Body of pancreas (tissue), 4 donors: ENCODE measurements at regions not wholly inside any gene's neighbourhood (a gene's known extent, or its start where the extent isn't known, plus 50 kb on each side); places are given as distances from the start of the nearest gene placed in this dataset.

Experiments
- POLR2A ChIP-seq, 3 donors: fragments of 450-650 bp; IDR thresholded peaks; one replicate each; pipeline ENCODE4 v1.6.1; 2016; ENCODE audit warnings: antibody characterized with exemption in 3 of 3, mild to moderate bottlenecking in 2 of 3
- TF ChIP-seq, protein P1 (sequence below), 7 experiments: fragments of 450-650 bp in 4 of 7; fragments of 200-600 bp in 3 of 7; sonication (generic) in 3 of 7; IDR thresholded peaks; one replicate each; pipeline ENCODE4 v1.5.1; 2016 to 2019; ENCODE audit warnings: antibody characterized with exemption in 7 of 7

DNA sequence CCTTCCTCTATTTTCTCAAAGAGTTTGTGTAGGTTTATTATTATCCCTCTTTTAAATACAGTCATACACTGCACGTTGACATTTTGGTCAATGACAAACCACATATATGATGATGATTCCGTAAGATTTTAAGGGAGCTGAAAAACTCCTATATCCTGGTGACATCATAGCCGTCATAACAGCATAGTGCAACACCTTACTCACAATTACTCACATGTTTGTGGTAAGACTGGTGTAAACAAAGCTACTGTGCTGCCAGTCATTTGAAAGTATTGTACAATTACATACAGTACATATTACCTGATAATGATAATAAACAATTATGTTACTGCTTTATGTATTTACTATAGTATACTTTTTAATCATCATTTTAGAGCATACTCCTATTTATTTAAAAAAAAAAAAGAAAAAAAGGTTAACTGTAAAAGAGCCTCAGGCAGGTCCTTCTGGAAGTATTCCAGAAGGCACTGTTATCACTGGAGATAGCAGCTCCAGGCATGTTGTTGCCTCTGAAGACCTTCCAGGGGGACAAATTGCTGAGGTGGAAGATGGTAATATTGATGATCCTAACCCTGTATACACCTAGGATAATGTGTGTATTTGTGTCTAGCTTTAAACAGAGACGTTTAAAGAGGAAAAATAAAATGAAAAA is 123.3 kb upstream of the CDK1 start:
- TF ChIP-seq, protein P1, sequence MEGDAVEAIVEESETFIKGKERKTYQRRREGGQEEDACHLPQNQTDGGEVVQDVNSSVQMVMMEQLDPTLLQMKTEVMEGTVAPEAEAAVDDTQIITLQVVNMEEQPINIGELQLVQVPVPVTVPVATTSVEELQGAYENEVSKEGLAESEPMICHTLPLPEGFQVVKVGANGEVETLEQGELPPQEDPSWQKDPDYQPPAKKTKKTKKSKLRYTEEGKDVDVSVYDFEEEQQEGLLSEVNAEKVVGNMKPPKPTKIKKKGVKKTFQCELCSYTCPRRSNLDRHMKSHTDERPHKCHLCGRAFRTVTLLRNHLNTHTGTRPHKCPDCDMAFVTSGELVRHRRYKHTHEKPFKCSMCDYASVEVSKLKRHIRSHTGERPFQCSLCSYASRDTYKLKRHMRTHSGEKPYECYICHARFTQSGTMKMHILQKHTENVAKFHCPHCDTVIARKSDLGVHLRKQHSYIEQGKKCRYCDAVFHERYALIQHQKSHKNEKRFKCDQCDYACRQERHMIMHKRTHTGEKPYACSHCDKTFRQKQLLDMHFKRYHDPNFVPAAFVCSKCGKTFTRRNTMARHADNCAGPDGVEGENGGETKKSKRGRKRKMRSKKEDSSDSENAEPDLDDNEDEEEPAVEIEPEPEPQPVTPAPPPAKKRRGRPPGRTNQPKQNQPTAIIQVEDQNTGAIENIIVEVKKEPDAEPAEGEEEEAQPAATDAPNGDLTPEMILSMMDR (IDR thresholded peaks at IDR 0.05): no peak
- TF ChIP-seq POLR2A (IDR thresholded peaks at IDR 0.05): no peak
